Astrocyte of the cerebellum (primary cell): ENCODE measurements at regions not wholly inside any gene's neighbourhood (a gene's known extent, or its start where the extent isn't known, plus 50 kb on each side); places are given as distances from the start of the nearest gene placed in this dataset.

Experiments used
- DNase-seq: peaks from one replicate; pipeline ENCODE4 v3.0.0-alpha.2; 2011; ENCODE audit warnings: low read depth
- H3K4me3 ChIP-seq: 2 replicates; pipeline ENCODE4 v1.5.1; 2011; ENCODE audit warnings: mild to moderate bottlenecking, low read depth, low read length, moderate library complexity
- in situ Hi-C: cut with HindIII; loops from 2 replicates; pipeline ENCODE4 v1.10.0; 2017; ENCODE audit warnings: low sequenced_read_pairs
- TF ChIP-seq, protein P1 (sequence below): IDR thresholded peaks from 2 replicates; pipeline ENCODE4 v1.5.1; 2012; ENCODE audit warnings: low read length, low read depth, moderate library complexity, mild to moderate bottlenecking; ENCODE audit errors: missing control alignments

DNA sequence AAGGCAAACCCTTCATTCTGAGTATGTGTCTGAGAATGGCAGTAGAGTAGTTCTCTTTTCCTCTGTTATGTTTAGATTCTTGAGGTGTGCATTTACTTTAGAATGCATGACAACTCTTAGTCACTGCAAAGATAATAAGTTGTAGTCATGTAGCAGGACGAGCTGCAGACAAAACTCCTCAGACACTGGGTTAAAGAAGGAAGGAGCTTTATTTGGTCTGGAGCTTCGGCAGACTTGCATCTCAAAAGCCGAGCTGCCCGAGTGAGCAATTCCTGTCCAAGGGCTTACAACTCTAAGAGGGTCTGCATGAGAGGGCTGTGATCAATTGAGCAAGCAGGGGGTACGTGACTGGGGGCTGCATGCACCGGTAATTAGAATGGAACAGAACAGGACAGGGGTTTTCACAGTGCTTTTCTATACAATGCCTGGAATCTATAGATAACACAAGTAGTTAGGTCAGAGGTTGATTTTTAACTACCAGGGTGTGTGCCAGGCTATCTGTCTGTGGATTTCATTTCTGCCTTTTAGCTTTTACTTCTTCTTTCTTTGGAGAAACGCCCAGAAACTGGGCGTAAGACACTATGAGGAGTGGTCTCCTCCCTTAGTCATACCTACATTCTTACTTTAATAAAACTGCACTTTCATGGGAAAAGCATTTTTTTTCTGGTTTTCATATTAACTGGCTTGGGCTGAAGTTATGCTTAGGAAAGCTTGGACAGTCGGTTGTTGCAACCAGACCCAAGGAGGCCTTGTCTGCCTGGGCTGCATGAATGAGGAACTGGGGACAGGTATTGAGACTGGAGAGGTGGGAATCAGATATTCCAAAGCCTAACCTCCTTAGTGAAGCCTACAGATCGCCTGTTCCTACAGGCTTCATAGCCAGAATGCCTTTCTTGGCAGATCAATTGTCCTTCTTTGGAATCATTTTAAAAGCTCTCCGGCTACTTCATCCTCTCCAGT lies 115.1 kb downstream of the RHOU start:
- no peak overlapping the region for H3K4me3 ChIP-seq
- TF ChIP-seq, protein P1, sequence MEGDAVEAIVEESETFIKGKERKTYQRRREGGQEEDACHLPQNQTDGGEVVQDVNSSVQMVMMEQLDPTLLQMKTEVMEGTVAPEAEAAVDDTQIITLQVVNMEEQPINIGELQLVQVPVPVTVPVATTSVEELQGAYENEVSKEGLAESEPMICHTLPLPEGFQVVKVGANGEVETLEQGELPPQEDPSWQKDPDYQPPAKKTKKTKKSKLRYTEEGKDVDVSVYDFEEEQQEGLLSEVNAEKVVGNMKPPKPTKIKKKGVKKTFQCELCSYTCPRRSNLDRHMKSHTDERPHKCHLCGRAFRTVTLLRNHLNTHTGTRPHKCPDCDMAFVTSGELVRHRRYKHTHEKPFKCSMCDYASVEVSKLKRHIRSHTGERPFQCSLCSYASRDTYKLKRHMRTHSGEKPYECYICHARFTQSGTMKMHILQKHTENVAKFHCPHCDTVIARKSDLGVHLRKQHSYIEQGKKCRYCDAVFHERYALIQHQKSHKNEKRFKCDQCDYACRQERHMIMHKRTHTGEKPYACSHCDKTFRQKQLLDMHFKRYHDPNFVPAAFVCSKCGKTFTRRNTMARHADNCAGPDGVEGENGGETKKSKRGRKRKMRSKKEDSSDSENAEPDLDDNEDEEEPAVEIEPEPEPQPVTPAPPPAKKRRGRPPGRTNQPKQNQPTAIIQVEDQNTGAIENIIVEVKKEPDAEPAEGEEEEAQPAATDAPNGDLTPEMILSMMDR = no peak
- no peak for DNase-seq
- in situ Hi-C loops = no loop called here

DNA sequence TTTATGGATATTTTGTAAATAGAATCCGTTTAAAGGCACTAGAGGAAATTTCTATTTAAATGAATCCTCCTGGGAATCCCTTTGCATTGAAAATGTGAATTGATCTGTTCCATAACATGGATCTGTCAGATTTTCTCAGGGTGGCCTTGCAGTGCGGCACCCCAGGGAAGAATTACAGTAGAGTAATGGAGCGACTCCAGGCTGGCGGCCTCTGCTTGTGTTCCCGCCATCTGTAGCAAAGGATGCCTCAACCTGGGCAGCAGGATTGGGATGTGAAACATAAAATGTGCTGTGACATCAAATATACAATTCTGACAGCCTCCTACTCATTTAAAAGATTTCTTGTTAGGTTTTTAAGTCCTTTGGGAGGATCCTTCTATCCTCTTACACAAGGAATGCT lies 115.9 kb downstream of the RHOU start:
- no peak overlapping the region for H3K4me3 ChIP-seq
- in situ Hi-C loops = no loop called here
- no peak for DNase-seq
- TF ChIP-seq, protein P1 = no peak

DNA sequence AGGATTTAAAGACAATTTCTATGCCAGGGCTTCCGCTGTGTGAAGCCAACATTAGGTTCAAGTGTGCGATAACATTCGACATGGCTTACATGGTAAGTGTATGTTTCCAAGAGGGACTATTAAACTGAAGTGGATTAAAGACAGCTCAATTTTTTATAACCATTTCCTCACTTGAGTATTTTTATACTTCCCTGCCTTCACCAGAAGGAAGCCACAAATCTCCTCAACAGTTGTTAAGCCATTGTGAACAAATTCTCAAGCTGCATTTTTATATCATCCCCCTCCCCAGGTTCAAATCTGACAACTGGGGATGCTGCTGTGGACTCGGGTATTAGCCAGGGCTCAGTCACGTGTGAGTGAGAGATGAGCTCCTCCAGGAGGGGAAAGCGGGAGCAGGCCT lies 116.3 kb downstream of the RHOU start:
- no peak overlapping the region for H3K4me3 ChIP-seq
- in situ Hi-C loops = no loop called here
- TF ChIP-seq, protein P1 = no peak
- DNase-seq = no peak

DNA sequence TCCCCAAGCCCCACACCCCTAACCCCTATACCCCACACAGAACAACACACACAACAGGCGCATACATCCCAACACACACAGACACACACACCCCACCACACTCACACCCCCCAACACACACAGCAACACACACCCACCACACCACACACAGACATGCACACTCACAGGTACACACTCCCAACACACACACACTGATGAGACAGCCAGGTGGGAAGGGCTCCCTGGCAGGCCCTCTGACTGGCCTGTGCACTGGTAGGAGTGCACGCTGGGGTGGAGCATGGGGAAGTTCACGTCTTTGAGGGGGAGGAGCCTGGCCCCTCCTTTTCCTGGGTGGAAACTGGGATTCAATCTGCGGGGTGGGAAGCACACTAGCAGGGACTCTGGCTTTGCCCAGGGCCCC lies 116.7 kb downstream of the RHOU start:
- no peak overlapping the region for H3K4me3 ChIP-seq
- in situ Hi-C loops = no loop called here
- TF ChIP-seq, protein P1 = no peak
- no peak for DNase-seq

DNA sequence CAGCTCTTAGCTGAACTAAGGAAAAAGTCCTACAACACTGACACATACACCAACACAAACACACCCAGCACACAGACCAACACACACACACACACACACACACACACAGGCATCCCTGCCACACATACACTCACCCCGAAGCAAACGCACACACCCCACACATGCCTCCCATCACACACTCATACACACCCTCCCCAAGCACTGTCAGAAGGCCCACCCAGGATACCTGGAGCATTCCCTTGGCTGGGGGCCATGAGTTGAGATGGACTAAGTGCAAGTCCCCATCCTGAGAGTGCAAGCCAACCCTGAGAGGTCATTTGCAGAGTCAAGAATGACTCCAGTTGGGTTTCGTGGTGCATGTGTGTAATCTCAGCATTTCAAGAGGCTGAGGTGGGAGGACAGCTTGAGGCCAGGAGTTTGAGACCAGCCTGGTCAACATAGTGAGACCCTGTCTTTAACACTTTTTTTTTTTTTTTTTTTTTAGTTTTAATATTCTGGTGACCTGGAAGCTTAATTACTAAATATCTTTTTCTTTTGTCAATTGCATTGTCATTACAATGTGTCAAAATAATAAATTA lies 117.3 kb downstream of the RHOU start:
- in situ Hi-C loops = no loop called here
- H3K4me3 ChIP-seq = no peak overlapping the region
- no peak for DNase-seq
- TF ChIP-seq, protein P1 = no peak

DNA sequence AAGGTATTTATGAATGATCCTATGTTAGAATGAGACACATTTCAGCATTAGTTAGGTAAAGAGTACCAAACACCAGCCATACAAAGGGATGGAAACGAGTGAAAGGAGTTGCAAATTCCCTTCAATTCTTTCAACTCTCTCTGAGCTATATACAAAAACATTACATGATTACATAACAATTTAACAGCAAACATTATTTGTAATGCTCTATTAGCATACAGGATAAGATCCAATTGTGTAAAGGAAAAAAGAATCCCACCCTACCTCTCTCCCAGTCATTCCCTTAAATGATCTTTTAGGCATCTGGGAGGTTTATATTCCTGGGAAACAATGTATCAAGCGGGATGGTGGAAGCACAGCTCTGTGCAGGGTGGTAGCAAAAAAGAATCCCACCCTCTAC lies 117.9 kb downstream of the RHOU start:
- no peak for DNase-seq
- TF ChIP-seq, protein P1 = no peak
- in situ Hi-C loops = no loop called here
- H3K4me3 ChIP-seq = no peak overlapping the region
